IMR-90 (cell line): ENCODE measurements at regions not wholly inside any gene's neighbourhood (a gene's known extent, or its start where the extent isn't known, plus 50 kb on each side); places are given as distances from the start of the nearest gene placed in this dataset.

Experiments
- ATAC-seq: fragments of 200-7000 bp; cut with Tn5 transposase; 2 replicates; pipeline ENCODE4 v1.9.1; 2020; ENCODE audit warnings: low read depth, mild to moderate bottlenecking, moderate library complexity
- BruUV-seq: library from RNA; stranded (reverse); fragments of 400-500 nt; replicated peaks from 2 replicates; lab custom pipeline; 2021; lab: Mats Ljungman, UMichigan
- CTCF ChIA-PET: fragments of 300-600 bp; formaldehyde crosslinking; extraction: SDS; loops from one replicate; lab custom pipeline; 2021; ENCODE audit warnings: antibody characterized with exemption; lab: Yijun Ruan, JAX
- POLR2A ChIA-PET: fragments of 300-600 bp; sonication (Branson Sonifier 250); formaldehyde crosslinking; loops from one replicate; lab custom pipeline; 2022; ENCODE audit warnings: antibody characterized with exemption; ENCODE audit not compliant: unreplicated experiment; lab: Charles Lee
- DNase-seq: peaks from one replicate; pipeline ENCODE4 v3.0.0; 2013
- H2AFZ ChIP-seq: replicated peaks from 2 replicates; pipeline ENCODE3; 2013; ENCODE audit warnings: low read length, mild to moderate bottlenecking; ENCODE audit not compliant: poor library complexity
- H2AK5ac ChIP-seq: 2 replicates; pipeline ENCODE4 v1.6.1; 2013; ENCODE audit warnings: low read depth, low read length, inconsistent platforms
- H2AK9ac ChIP-seq: replicated peaks from 2 replicates; pipeline ENCODE3; 2013; ENCODE audit warnings: mild to moderate bottlenecking, low read depth, low read length, moderate library complexity; ENCODE audit not compliant: poor library complexity
- H2BK120ac ChIP-seq: 2 replicates; pipeline ENCODE4 v1.6.1; 2013; ENCODE audit warnings: low read depth, low read length, inconsistent platforms
- H2BK15ac ChIP-seq: 3 replicates; pipeline ENCODE4 v1.6.1; 2013; ENCODE audit warnings: low read depth, low read length, inconsistent platforms
- H2BK20ac ChIP-seq: 2 replicates; pipeline ENCODE4 v1.6.1; 2013; ENCODE audit warnings: low read depth, mild to moderate bottlenecking, inconsistent platforms, low read length, moderate library complexity
- H2BK5ac ChIP-seq: 2 replicates; pipeline ENCODE4 v1.6.1; 2013; ENCODE audit warnings: mild to moderate bottlenecking, low read depth, low read length, inconsistent platforms; ENCODE audit not compliant: poor library complexity, severe bottlenecking
- H3K14ac ChIP-seq: replicated peaks from 2 replicates; pipeline ENCODE4 v1.6.1; 2013; ENCODE audit warnings: low read depth, low read length, inconsistent platforms
- H3K18ac ChIP-seq: 2 replicates; pipeline ENCODE4 v1.6.1; 2013; ENCODE audit warnings: low read depth, low read length, control low read depth
- H3K23ac ChIP-seq: 2 replicates; pipeline ENCODE4 v1.6.1; 2013; ENCODE audit warnings: low read depth, low read length, inconsistent platforms
- H3K27ac ChIP-seq: 2 replicates; pipeline ENCODE4 v1.5.1; 2013; ENCODE audit warnings: mild to moderate bottlenecking, control low read depth, low read length; ENCODE audit not compliant: insufficient read depth
- H3K27me3 ChIP-seq: 2 replicates; pipeline ENCODE4 v1.6.1; 2013; ENCODE audit warnings: low read length; ENCODE audit not compliant: control insufficient read depth, insufficient read depth
- H3K36me3 ChIP-seq: 2 replicates; pipeline ENCODE4 v1.6.1; 2013; ENCODE audit warnings: low read length, mixed read lengths; ENCODE audit not compliant: control insufficient read depth, insufficient read depth
- H3K4ac ChIP-seq: 2 replicates; pipeline ENCODE4 v1.6.1; 2013; ENCODE audit warnings: low read depth, low read length, inconsistent platforms
- H3K4me1 ChIP-seq: 2 replicates; pipeline ENCODE4 v1.6.1; 2013; ENCODE audit warnings: low read length, mixed read lengths; ENCODE audit not compliant: control insufficient read depth, insufficient read depth
- H3K4me2 ChIP-seq: 2 replicates; pipeline ENCODE4 v1.6.1; 2013; ENCODE audit warnings: low read depth, mild to moderate bottlenecking, control low read depth, low read length, moderate library complexity
- H3K4me3 ChIP-seq: 2 replicates; pipeline ENCODE4 v1.5.1; 2013; ENCODE audit warnings: low read depth, mild to moderate bottlenecking, control low read depth, low read length, moderate library complexity; ENCODE audit not compliant: insufficient read depth
- H3K56ac ChIP-seq: 2 replicates; pipeline ENCODE4 v1.6.1; 2013; ENCODE audit warnings: low read length, inconsistent platforms; ENCODE audit not compliant: insufficient read depth; ENCODE audit errors: extremely low read depth
- H3K79me1 ChIP-seq, 2 experiments: 2 replicates each; pipeline ENCODE4 v1.6.1; 2013; ENCODE audit warnings: low read length in 2 of 2, inconsistent platforms in 1 of 2, low read depth in 1 of 2
- H3K9ac ChIP-seq: 2 replicates; pipeline ENCODE4 v1.6.1; 2013; ENCODE audit warnings: low read depth, low read length, control low read depth
- H3K9me1 ChIP-seq: 2 replicates; pipeline ENCODE4 v1.6.1; 2013; ENCODE audit warnings: low read length, inconsistent platforms; ENCODE audit not compliant: insufficient read depth
- H3K9me3 ChIP-seq: 2 replicates; pipeline ENCODE4 v1.6.1; 2013; ENCODE audit warnings: low read length; ENCODE audit not compliant: control insufficient read depth, insufficient read depth
- H4K20me1 ChIP-seq: 2 replicates; pipeline ENCODE4 v1.6.1; 2013; ENCODE audit warnings: low read length, inconsistent platforms; ENCODE audit not compliant: insufficient read depth
- H4K5ac ChIP-seq: 2 replicates; pipeline ENCODE4 v1.6.1; 2013; ENCODE audit warnings: mild to moderate bottlenecking, low read depth, low read length, control low read depth
- H4K8ac ChIP-seq, 2 experiments: 2 replicates each; pipeline ENCODE4 v1.6.1; 2013; ENCODE audit warnings: low read depth in 2 of 2, low read length in 2 of 2, control low read depth in 1 of 2, inconsistent platforms in 1 of 2
- H4K91ac ChIP-seq: 2 replicates; pipeline ENCODE4 v1.6.1; 2013; ENCODE audit warnings: low read depth, low read length, inconsistent platforms; ENCODE audit not compliant: insufficient read depth
- BHLHE40 ChIP-seq: fragments of 150-350 bp; IDR thresholded peaks from 2 replicates; pipeline ENCODE4 v1.6.1; 2016; ENCODE audit warnings: mild to moderate bottlenecking, low read depth, low read length
- CEBPB ChIP-seq: IDR thresholded peaks from 2 replicates; pipeline ENCODE4 v1.6.1; 2012; ENCODE audit warnings: low read depth, low read length, improper control_type of control experiment
- CHD1 ChIP-seq: IDR thresholded peaks from 2 replicates; pipeline ENCODE4 v1.6.1; 2012; ENCODE audit warnings: low read depth, low read length, improper control_type of control experiment
- FOS ChIP-seq: fragments of 150-350 bp; IDR thresholded peaks from 2 replicates; pipeline ENCODE4 v1.6.1; 2016; ENCODE audit warnings: low read depth, low read length
- MAZ ChIP-seq: IDR thresholded peaks from 2 replicates; pipeline ENCODE4 v1.6.1; 2012; ENCODE audit warnings: low read depth, mild to moderate bottlenecking, low read length, improper control_type of control experiment, moderate library complexity, borderline replicate concordance
- MXI1 ChIP-seq: IDR thresholded peaks from 2 replicates; pipeline ENCODE4 v1.6.1; 2012; ENCODE audit warnings: low read depth, mild to moderate bottlenecking, low read length, moderate library complexity, borderline replicate concordance
- NFE2L2 ChIP-seq: fragments of 150-350 bp; IDR thresholded peaks from 2 replicates; pipeline ENCODE4 v1.6.1; 2016; ENCODE audit warnings: low read depth, mild to moderate bottlenecking, low read length
- RAD21 ChIP-seq: IDR thresholded peaks from 2 replicates; pipeline ENCODE4 v1.6.1; 2012; ENCODE audit warnings: low read length, improper control_type of control experiment
- RCOR1 ChIP-seq: IDR thresholded peaks from 2 replicates; pipeline ENCODE4 v1.6.1; 2012; ENCODE audit warnings: mild to moderate bottlenecking, low read length, improper control_type of control experiment; ENCODE audit not compliant: insufficient replicate concordance
- SMC3 ChIP-seq: fragments of 150-350 bp; IDR thresholded peaks from 2 replicates; pipeline ENCODE4 v1.6.1; 2016; ENCODE audit warnings: low read depth, mild to moderate bottlenecking, antibody characterized with exemption, low read length, moderate library complexity
- WGBS, 2 experiments: methylation state at CpG; one replicate each; pipeline versions ENCODE4 v1.1.5 to v1.1.7; 2013; ENCODE audit warnings: missing lambda C conversion rate in 2 of 2; ENCODE audit not compliant: insufficient read length in 1 of 2; ENCODE audit errors: extremely low coverage in 2 of 2; 5-methylcytosine and 5-hydroxymethylcytosine counted together
- dilution Hi-C: fragments of 300-500 bp; cut with HindIII; formaldehyde crosslinking; loops from one replicate; pipeline ENCODE4 v1.14.3; 2018; ENCODE audit warnings: low sequenced_read_pairs; ENCODE audit not compliant: unreplicated experiment
- in situ Hi-C: fragments of 300-500 bp; cut with MboI; formaldehyde crosslinking; loops from 3 replicates; pipeline ENCODE4 v1.14.3; 2019; ENCODE audit warnings: low sequenced_read_pairs, inconsistent platforms, mixed read lengths
- intact Hi-C: fragments of 100-400 bp; cut with micrococcal nuclease; formaldehyde crosslinking; loops from 2 replicates; pipeline ENCODE4 v1.10.0; 2022
- TF ChIP-seq, protein P1 (sequence below): fragments of 150-350 bp; IDR thresholded peaks from 2 replicates; pipeline ENCODE4 v1.6.1; 2016; ENCODE audit warnings: low read depth, mild to moderate bottlenecking, low read length, moderate library complexity, borderline replicate concordance
- TF ChIP-seq, protein P2 (sequence below): conservative IDR thresholded peaks from 2 replicates; pipeline ENCODE4 v1.5.1; 2012; ENCODE audit warnings: mild to moderate bottlenecking, low read depth, low read length, improper control_type of control experiment

DNA sequence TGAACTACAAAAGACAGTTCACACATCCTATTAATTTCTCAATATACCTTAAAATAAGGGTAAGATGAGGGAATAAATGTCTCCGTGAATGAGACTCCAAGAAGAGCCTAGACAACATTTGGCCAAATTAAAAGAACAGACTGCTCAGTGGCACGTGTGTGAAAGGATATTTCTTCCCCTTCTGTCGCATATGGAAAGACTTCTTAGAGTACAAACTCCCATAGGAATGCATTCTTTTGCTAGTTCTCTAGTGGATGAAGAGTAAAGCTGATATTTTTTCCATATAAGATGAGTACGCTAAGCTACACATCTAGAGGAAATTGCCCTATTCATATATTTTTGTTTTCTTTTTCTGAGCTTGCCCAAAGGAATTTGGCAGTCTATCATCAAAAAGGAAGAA, 710.0 kb upstream of the ID2 start:
- Histone ChIP-seq H3K4me1 (no peaks in the 10 kb centered on the region), H3K9me1 (no peaks in the 10 kb centered on the region), H2BK120ac (no peak overlapping the region), H2BK15ac (no peak overlapping the region), H2BK20ac (no peak overlapping the region), H2AK5ac (no peak overlapping the region), H3K27me3 (peaks cover 9% of the 10 kb centered on the region), H3K18ac (no peak overlapping the region), H4K20me1 (no peaks in the 10 kb centered on the region), H3K36me3 (no peaks in the 10 kb centered on the region), H3K4me3 (no peak overlapping the region), H3K9ac (no peak overlapping the region), H3K56ac (no peak overlapping the region), H3K23ac (no peak overlapping the region), H3K14ac (no peak overlapping the region), H4K5ac (no peak overlapping the region), H4K8ac (no peak overlapping the region), H2AK9ac (no peak overlapping the region), H2AFZ (no peak overlapping the region), H3K4me2 (no peak overlapping the region), H3K9me3 (no peaks in the 10 kb centered on the region), H3K79me1 (no peaks in the 10 kb centered on the region), H3K27ac (no peak overlapping the region), H3K4ac (no peak overlapping the region), H4K91ac (no peak overlapping the region), H2BK5ac (no peak overlapping the region)
- DNase-seq (no peak), ATAC-seq (no peak)
- ChIA-PET POLR2A (no interaction called here), CTCF (interaction anchor here (1.0 kb wide), 1 partner anchor 9 kb away, joined by 5 read pairs; no protein-coding TSS in a partner anchor)
- in situ Hi-C loops, result no loop called here
- intact Hi-C loops, result no loop called here
- no CpG with 5 or more reads among the region's 4 CpGs for WGBS, 2 experiments
- dilution Hi-C loops, result no loop called here
- no peak for TF ChIP-seq RAD21
- TF ChIP-seq RCOR1, result no peak
- TF ChIP-seq SMC3, result no peak
- no peak for TF ChIP-seq CEBPB
- no peak for TF ChIP-seq BHLHE40
- TF ChIP-seq NFE2L2, result no peak
- TF ChIP-seq MXI1, result no peak
- no peak for TF ChIP-seq MAZ
- TF ChIP-seq FOS, result no peak
- TF ChIP-seq, protein P1, sequence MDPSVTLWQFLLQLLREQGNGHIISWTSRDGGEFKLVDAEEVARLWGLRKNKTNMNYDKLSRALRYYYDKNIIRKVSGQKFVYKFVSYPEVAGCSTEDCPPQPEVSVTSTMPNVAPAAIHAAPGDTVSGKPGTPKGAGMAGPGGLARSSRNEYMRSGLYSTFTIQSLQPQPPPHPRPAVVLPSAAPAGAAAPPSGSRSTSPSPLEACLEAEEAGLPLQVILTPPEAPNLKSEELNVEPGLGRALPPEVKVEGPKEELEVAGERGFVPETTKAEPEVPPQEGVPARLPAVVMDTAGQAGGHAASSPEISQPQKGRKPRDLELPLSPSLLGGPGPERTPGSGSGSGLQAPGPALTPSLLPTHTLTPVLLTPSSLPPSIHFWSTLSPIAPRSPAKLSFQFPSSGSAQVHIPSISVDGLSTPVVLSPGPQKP, result no peak
- TF ChIP-seq, protein P2, sequence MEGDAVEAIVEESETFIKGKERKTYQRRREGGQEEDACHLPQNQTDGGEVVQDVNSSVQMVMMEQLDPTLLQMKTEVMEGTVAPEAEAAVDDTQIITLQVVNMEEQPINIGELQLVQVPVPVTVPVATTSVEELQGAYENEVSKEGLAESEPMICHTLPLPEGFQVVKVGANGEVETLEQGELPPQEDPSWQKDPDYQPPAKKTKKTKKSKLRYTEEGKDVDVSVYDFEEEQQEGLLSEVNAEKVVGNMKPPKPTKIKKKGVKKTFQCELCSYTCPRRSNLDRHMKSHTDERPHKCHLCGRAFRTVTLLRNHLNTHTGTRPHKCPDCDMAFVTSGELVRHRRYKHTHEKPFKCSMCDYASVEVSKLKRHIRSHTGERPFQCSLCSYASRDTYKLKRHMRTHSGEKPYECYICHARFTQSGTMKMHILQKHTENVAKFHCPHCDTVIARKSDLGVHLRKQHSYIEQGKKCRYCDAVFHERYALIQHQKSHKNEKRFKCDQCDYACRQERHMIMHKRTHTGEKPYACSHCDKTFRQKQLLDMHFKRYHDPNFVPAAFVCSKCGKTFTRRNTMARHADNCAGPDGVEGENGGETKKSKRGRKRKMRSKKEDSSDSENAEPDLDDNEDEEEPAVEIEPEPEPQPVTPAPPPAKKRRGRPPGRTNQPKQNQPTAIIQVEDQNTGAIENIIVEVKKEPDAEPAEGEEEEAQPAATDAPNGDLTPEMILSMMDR, result no peak
- TF ChIP-seq CHD1, result no peak
- BruUV-seq, result no TSS peak
